ENCODE measurements at regions not wholly inside any gene's neighbourhood (a gene's known extent, or its start where the extent isn't known, plus 50 kb on each side); places are given as distances from the start of the nearest gene placed in this dataset.

DNA sequence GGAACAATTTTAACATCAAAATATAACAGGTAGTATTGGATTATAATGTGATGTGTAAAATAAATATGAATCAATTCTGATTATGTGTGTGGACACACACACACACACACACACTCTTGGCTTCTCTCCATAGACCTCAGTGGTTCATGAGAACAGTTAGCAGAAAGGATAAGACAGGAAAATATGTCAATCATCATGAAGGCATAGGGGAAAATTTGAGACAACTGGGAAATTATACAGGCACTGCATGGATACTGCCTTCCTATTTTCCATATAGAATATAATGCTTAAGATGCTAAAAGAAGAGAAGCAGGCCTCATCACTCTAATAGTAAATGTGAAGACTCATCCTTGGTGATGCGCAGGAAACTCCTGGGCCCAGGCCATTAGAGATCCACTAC is 884.5 kb downstream of the SUCLG1 start:
- no peak overlapping the region for H3K27ac ChIP-seq
- TF ChIP-seq, protein P1, sequence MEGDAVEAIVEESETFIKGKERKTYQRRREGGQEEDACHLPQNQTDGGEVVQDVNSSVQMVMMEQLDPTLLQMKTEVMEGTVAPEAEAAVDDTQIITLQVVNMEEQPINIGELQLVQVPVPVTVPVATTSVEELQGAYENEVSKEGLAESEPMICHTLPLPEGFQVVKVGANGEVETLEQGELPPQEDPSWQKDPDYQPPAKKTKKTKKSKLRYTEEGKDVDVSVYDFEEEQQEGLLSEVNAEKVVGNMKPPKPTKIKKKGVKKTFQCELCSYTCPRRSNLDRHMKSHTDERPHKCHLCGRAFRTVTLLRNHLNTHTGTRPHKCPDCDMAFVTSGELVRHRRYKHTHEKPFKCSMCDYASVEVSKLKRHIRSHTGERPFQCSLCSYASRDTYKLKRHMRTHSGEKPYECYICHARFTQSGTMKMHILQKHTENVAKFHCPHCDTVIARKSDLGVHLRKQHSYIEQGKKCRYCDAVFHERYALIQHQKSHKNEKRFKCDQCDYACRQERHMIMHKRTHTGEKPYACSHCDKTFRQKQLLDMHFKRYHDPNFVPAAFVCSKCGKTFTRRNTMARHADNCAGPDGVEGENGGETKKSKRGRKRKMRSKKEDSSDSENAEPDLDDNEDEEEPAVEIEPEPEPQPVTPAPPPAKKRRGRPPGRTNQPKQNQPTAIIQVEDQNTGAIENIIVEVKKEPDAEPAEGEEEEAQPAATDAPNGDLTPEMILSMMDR (IDR thresholded peaks at IDR 0.05), result no peak
- no peak for TF ChIP-seq ZFX (IDR thresholded peaks at IDR 0.05; ENCODE audit: borderline replicate concordance)

DNA sequence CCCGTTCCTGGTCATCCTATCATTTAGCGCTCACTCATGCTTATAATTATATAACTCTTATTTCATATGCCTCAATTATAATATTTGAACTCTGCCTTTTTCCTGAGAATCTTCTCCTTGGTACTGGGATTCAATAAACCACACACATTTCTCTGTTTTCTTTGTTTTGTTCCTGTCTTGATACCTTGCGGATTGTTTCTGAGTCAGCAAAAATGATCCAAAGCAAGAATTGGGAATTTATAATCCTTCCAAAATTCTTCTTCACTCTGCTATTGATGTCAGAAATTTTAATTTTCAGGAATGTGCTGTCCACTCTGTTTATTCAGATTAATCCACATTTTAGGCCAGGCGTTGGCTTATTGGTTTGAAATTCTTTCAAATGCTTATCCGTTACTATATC is 886.0 kb downstream of the SUCLG1 start:
- no peak overlapping the region for H3K27ac ChIP-seq
- TF ChIP-seq, protein P1 (IDR thresholded peaks at IDR 0.05), result no peak
- TF ChIP-seq ZFX (IDR thresholded peaks at IDR 0.05; ENCODE audit: borderline replicate concordance), result no peak

DNA sequence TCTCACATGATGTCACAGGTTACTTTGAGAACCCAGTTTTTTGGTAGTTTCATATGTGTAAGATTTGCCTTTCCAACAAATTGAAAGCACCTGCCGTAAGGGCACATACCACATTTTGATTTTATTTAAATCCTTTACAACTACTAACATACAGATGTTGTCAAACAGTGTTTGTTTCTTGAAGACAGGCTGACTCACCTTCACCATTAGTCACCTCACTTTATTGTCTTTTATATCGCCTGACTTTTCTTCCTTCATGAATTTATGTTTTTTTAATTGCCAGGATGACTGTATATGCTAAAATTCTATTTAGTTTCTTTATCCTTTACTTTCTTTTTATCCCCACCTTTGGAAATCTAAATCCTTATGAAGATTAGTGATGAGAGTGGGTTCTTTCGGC is 886.7 kb downstream of the SUCLG1 start:
- TF ChIP-seq, protein P1 (IDR thresholded peaks at IDR 0.05), result no peak
- TF ChIP-seq ZFX (IDR thresholded peaks at IDR 0.05; ENCODE audit: borderline replicate concordance), result no peak
- no peak overlapping the region for H3K27ac ChIP-seq

DNA sequence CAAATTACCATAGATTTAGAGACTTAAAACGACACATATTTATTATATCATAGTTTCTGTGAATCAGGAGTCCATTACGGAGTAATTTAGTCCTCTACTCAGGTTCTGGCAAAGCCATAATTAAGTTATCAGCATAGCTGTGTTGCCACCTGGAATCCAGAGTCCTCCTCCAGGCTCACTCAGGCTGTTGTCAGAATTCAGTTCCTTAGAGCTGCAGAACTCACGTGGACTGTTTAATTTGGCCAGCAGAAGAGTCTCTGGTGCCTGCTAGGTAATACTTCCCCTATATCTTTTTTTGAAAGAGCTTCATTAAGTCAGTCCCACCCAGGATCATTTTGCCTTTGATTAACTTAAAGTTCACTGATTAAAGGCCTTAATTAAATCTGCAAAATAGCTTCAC is 891.5 kb downstream of the SUCLG1 start:
- TF ChIP-seq, protein P1 (IDR thresholded peaks at IDR 0.05), result no peak
- no peak for TF ChIP-seq ZFX (IDR thresholded peaks at IDR 0.05; ENCODE audit: borderline replicate concordance)
- no peak overlapping the region for H3K27ac ChIP-seq

DNA sequence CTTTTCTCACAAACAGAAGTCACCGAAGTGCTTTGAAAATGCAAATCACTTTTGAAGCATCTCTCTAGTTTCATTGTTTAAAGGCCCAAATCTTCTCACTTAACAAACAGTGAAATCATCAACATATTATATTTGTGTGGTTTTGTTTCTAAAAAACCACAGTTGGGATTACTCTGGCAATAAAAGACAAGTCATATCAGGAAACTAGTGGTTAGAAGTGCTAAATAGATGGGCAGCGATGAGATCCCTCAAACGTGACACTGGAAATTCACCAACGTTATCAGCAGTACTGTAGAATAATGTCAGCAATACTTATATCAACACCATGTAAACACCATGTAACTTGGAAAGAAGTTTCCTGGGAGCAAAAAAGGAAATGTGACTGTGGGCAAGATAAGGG is 893.5 kb downstream of the SUCLG1 start:
- H3K27ac ChIP-seq, result no peak overlapping the region
- TF ChIP-seq, protein P1 (IDR thresholded peaks at IDR 0.05), result no peak
- no peak for TF ChIP-seq ZFX (IDR thresholded peaks at IDR 0.05; ENCODE audit: borderline replicate concordance)

DNA sequence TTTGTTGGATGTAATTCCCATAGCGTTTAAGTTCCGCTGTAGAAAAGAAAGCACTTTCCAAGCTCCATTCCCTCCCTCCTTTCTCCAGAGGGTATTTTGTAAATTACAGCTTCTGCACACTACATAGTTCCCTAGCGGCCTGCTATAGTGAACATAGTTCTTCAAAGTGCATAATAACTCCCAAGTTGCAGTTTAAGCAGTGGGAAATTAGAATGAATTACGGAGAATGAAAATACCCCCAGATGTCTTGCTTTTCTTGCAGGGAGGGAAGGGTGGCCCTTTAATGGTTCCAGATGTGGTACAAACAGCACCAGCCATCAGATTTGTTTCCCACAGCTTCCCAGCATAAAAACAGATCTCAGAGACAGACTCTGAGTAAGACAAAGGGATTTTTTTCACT is 893.9 kb downstream of the SUCLG1 start:
- TF ChIP-seq, protein P1 (IDR thresholded peaks at IDR 0.05), result no peak
- TF ChIP-seq ZFX (IDR thresholded peaks at IDR 0.05; ENCODE audit: borderline replicate concordance), result no peak
- H3K27ac ChIP-seq, result no peak overlapping the region

DNA sequence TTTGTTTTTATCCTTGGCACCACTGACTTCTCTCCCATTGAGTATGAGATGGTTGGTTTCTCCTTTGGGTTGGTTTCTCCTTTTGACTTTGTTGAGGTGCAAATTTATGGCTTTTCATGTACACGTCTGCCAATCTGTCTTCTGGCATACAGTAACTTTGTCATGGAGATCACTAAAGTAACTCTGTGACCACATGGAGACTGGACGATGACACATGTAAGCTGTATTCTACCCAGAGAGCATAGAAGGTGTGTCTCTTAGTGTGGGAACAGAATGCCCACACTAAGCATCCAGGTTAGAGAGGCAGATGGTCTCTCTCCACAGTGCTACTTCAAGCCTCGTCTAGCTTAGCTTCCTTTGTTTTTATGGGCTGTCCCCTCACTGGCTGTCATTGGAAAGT is 897.5 kb downstream of the SUCLG1 start:
- TF ChIP-seq ZFX (IDR thresholded peaks at IDR 0.05; ENCODE audit: borderline replicate concordance), result no peak
- TF ChIP-seq, protein P1 (IDR thresholded peaks at IDR 0.05), result no peak
- no peak overlapping the region for H3K27ac ChIP-seq

Measured in 22Rv1 (cell line).